NCI-H69 (cell line): ENCODE measurements at regions not wholly inside any gene's neighbourhood (a gene's known extent, or its start where the extent isn't known, plus 50 kb on each side); places are given as distances from the start of the nearest gene placed in this dataset.

Source experiments
- DNase-seq: peaks from one replicate; lab custom pipeline; 2025; lab: John Stamatoyannopoulos, UW

DNA sequence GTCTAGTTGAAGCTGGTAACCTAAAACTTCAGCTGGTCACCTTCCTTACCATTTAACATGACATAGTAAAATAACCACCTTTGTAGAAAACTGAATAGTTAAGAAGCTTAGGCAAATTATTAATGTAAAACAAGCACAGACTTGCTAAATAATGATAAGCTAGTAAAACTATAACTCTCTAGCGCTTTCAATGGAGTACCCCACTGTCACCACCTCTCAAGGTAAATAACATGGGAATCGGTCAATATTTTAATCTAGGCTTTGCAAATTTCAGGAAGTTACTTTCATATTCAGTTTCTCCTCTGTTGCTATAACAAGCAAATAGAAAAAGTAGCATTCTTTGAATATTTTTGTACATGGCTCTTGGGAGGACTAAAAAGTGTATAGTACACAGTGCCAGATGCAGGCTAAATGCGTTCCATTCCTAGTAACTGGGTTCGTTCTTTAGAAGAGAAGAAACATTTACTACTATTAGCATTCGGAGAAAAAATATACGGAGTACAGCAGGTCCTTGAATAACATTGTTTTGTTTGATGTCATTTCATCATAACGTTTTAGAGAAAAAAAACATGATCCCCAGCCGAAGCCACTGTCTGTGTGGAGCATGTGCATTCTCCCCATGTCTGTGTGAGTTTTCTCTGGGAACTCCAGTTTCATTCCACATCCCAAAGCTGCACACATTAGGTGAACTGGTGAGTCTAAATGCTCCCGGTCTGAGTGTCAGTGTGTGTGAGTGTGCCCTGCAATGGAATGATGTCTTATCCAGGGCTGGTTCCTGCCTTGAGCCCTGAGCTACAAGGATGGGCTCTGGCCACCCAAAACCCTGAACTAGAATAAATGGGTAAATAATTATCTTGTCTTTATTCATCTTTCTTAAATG lies 52.5 kb downstream of the EPRS1 start:
- DNase-seq, result no peak

- no peak for DNase-seq
Observed at GRCh38 chr1:219991919-219992318, 54.4 kb downstream of the EPRS1 start.

DNA sequence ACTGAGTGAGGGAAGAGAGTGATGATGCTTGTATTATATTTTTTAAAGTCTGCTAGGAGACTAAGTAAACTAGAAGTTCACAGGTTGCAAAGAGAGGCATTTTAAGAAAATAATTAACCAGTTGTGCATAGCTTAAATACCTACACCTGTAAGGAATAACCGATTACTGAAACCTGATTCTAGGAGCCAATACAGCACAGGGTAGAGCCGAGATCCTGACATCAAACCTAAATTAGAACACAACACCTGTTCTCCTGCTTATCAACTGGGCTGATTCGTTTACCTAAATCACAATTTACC lies 54.8 kb downstream of the EPRS1 start:
- DNase-seq, result no peak

DNA sequence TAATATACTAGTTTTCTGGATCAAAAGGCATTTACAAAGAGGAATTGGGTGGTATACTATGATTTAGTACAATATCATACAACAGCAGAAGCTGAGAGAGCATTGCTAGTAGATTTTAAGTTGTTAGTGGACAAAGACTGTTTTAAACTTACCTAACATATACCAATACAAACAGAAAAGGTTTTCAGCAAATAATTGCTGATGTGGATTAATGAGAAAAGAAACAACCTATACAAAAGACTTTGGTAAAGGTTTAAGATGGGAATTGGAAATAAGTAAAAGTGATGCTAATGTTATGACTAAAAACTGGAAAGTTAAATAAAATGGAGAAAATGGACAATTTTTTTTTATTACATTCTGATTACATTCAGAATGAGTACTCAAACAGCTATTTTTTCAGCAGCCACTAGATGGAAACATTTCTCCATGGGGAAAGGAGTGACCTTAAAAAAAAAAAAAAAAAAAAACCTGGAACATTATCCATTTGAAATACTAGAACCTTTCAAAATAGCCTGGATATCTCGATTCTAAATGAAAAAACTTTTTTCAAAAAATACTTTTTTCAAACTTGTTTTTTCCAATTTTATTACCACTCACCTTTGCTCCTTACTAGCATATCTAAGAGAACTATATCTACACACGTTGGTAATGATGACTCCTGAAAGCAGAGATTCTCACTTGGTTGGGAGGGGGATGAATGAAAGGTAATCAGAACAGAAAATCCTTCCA lies 55.4 kb downstream of the EPRS1 start:
- peak; percentile 62 for DNase-seq

DNA sequence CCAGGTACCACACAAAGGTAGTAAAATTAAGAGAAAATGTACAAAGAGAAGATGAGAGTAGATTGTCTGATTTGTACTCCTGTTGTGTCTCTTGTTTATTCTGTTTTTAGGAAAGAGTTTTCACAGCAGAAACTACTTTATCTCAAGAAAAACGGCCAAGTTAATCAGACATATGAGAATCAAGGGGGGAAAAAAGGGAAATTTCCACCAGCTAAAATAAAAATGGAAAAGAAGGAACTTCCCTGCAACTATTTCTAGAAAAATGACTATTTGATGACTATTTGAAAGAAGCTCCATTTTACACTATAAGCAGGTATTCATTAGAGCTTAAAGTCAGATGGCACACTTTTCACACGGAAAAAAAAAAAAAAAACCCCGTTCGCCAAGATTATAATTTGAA lies 56.5 kb downstream of the EPRS1 start:
- no peak for DNase-seq

GRCh38 chr1:219988818-219989217 lies 57.5 kb downstream of the EPRS1 start:
- no peak for DNase-seq

DNA sequence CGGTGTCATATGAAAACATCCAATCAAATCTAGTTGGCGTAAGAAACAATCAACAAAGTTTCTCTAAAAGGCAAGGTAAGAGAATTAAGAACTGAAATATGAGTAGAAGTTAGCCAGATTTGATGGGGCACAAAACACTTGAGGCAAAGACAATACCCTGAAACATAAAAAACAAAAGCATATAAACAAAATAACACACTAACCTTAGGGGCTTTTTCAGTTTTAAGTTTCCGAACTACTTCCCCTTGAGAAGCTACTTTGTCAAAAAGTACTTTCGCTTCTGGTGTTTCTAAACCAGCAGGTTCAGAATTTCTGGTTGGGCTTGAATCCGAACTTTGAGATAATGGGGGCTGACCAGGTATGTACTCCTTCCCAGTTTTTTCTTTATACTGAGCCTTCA lies 57.9 kb downstream of the EPRS1 start:
- DNase-seq, result no peak

DNA sequence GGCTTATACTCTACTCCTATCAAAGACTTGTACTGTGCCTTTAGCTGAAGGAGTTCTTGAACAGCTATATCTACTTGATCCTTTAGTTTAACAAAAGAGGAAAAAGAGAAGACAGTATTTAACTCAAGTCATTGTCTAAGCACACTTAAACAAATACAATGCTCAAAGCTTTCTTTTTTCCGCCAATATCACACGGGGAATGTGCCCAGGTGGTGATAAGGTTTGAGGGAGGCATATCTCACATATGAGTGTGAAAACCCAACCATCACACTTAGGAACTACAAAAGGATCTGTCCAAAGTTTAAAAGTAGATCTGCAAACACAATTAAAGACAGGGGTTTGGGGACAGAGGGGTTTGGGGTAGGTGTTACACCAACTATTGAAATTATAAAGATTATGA lies 59.0 kb upstream of the SLC30A10 start:
- no peak for DNase-seq

- no peak for DNase-seq
Observed at GRCh38 chr1:219985169-219985568, 56.8 kb upstream of the SLC30A10 start.
